ENCODE measurements at regions not wholly inside any gene's neighbourhood (a gene's known extent, or its start where the extent isn't known, plus 50 kb on each side); places are given as distances from the start of the nearest gene placed in this dataset.

GRCh38 chr19:16002406-16003384, 53.9 kb downstream of the OR10H4 start:
- DNase-seq (ENCODE audit: low read depth in 2 of 2): peak in 1 of 2 donors; percentile 30
- no peaks in the 10 kb centered on the region for H3K9me3 ChIP-seq (ENCODE audit: control insufficient read depth, insufficient read depth, low read depth, low read length)
- H3K36me3 ChIP-seq (ENCODE audit: control insufficient read depth, insufficient read depth, low read length): no peaks in the 10 kb centered on the region
- H3K9ac ChIP-seq (ENCODE audit: insufficient read depth, low read length): no peak overlapping the region
- H3K4me3 ChIP-seq (replicated peaks in 1 of 4; ENCODE audit: control extremely low read depth in 1 of 4, insufficient read depth in 1 of 4, low read depth in 3 of 4, low read length in 4 of 4): peak overlapping the region; percentile 20 to 53 (median 36)
- H4K20me1 ChIP-seq (ENCODE audit: control insufficient read depth, extremely low read depth, insufficient read depth, low read length): no peaks in the 10 kb centered on the region
- H3K27me3 ChIP-seq (ENCODE audit: control insufficient read depth, insufficient read depth, low read length): no peaks in the 10 kb centered on the region
- no peak for TF ChIP-seq CTCF (conservative IDR thresholded peaks at IDR 0.05 in 1 of 2, IDR thresholded peaks at IDR 0.05 in 1 of 2; ENCODE audit: low read depth in 1 of 2, low read length in 2 of 2)
- TF ChIP-seq EZH2 (IDR thresholded peaks at IDR 0.05; ENCODE audit: low read length, missing control alignments): no peak
- H3K4me2 ChIP-seq (ENCODE audit: extremely low read depth, insufficient read depth, low read length): peak overlapping the region; percentile 34
- no peaks in the 10 kb centered on the region for H3K79me2 ChIP-seq (ENCODE audit: control insufficient read depth, insufficient read depth, low read length)
- H3K4me1 ChIP-seq (ENCODE audit: control insufficient read depth, extremely low read depth, insufficient read depth, low read length): peaks cover 2% of the 10 kb centered on the region
- H2AFZ ChIP-seq (ENCODE audit: low read length): peak overlapping the region; percentile 70
- no peak overlapping the region for H3K27ac ChIP-seq (ENCODE audit: insufficient read depth, low read length)

DNA sequence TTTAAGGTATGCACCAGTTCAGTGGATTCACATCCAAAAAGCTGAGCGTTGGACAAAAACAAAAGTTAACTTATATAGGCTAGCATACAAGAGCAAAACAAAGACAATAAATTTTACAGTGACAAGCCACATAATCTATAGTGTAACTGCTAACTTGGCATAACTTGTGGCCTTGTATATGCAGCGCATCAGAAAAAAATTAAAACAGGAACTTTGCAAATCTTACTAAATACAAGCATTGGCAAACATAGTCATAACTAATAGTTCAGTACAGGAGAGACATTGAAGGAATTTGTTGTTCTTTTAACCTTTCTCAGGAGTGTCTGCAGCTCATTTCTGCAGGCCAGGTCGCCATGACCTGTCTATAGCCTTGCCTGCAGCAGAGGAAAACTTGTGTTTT, 54.6 kb downstream of the OR10H4 start:
- Histone ChIP-seq H3K27ac (ENCODE audit: insufficient read depth, low read length) (no peak overlapping the region), H2AFZ (ENCODE audit: low read length) (no peak overlapping the region), H3K9me3 (ENCODE audit: control insufficient read depth, insufficient read depth, low read depth, low read length) (no peaks in the 10 kb centered on the region), H3K36me3 (ENCODE audit: control insufficient read depth, insufficient read depth, low read length) (no peaks in the 10 kb centered on the region), H4K20me1 (ENCODE audit: control insufficient read depth, extremely low read depth, insufficient read depth, low read length) (no peaks in the 10 kb centered on the region), H3K4me1 (ENCODE audit: control insufficient read depth, extremely low read depth, insufficient read depth, low read length) (peaks cover 2% of the 10 kb centered on the region), H3K27me3 (ENCODE audit: control insufficient read depth, insufficient read depth, low read length) (no peaks in the 10 kb centered on the region), H3K79me2 (ENCODE audit: control insufficient read depth, insufficient read depth, low read length) (no peaks in the 10 kb centered on the region), H3K9ac (ENCODE audit: insufficient read depth, low read length) (no peak overlapping the region), H3K4me2 (ENCODE audit: extremely low read depth, insufficient read depth, low read length) (no peak overlapping the region), H3K4me3 (replicated peaks in 1 of 4; ENCODE audit: control extremely low read depth in 1 of 4, insufficient read depth in 1 of 4, low read depth in 3 of 4, low read length in 4 of 4) (no peak overlapping the region)
- DNase-seq (ENCODE audit: low read depth in 2 of 2): no peak
- no peak for TF ChIP-seq EZH2 (IDR thresholded peaks at IDR 0.05; ENCODE audit: low read length, missing control alignments)
- no peak for TF ChIP-seq CTCF (conservative IDR thresholded peaks at IDR 0.05 in 1 of 2, IDR thresholded peaks at IDR 0.05 in 1 of 2; ENCODE audit: low read depth in 1 of 2, low read length in 2 of 2)

GRCh38 chr19:16005925-16006324, 57.1 kb downstream of the OR10H4 start:
- no peak overlapping the region for H3K4me2 ChIP-seq (ENCODE audit: extremely low read depth, insufficient read depth, low read length)
- no peaks in the 10 kb centered on the region for H3K27me3 ChIP-seq (ENCODE audit: control insufficient read depth, insufficient read depth, low read length)
- H3K4me1 ChIP-seq (ENCODE audit: control insufficient read depth, extremely low read depth, insufficient read depth, low read length): peaks cover 2% of the 10 kb centered on the region
- no peak overlapping the region for H3K4me3 ChIP-seq (replicated peaks in 1 of 4; ENCODE audit: control extremely low read depth in 1 of 4, insufficient read depth in 1 of 4, low read depth in 3 of 4, low read length in 4 of 4)
- no peaks in the 10 kb centered on the region for H3K79me2 ChIP-seq (ENCODE audit: control insufficient read depth, insufficient read depth, low read length)
- no peak overlapping the region for H3K27ac ChIP-seq (ENCODE audit: insufficient read depth, low read length)
- no peak overlapping the region for H2AFZ ChIP-seq (ENCODE audit: low read length)
- no peaks in the 10 kb centered on the region for H3K36me3 ChIP-seq (ENCODE audit: control insufficient read depth, insufficient read depth, low read length)
- no peaks in the 10 kb centered on the region for H3K9me3 ChIP-seq (ENCODE audit: control insufficient read depth, insufficient read depth, low read depth, low read length)
- no peak for DNase-seq (ENCODE audit: low read depth in 2 of 2)
- no peaks in the 10 kb centered on the region for H4K20me1 ChIP-seq (ENCODE audit: control insufficient read depth, extremely low read depth, insufficient read depth, low read length)
- TF ChIP-seq EZH2 (IDR thresholded peaks at IDR 0.05; ENCODE audit: low read length, missing control alignments): no peak
- no peak for TF ChIP-seq CTCF (conservative IDR thresholded peaks at IDR 0.05 in 1 of 2, IDR thresholded peaks at IDR 0.05 in 1 of 2; ENCODE audit: low read depth in 1 of 2, low read length in 2 of 2)
- no peak overlapping the region for H3K9ac ChIP-seq (ENCODE audit: insufficient read depth, low read length)
